GM18520 (cell line): ENCODE measurements at regions not wholly inside any gene's neighbourhood (a gene's known extent, or its start where the extent isn't known, plus 50 kb on each side); places are given as distances from the start of the nearest gene placed in this dataset.

Experiments used
- ATAC-seq: cut with Tn5 transposase; IDR thresholded peaks from one replicate; pipeline ENCODE4 v1.9.1; 2021; ENCODE audit not compliant: unreplicated experiment

DNA sequence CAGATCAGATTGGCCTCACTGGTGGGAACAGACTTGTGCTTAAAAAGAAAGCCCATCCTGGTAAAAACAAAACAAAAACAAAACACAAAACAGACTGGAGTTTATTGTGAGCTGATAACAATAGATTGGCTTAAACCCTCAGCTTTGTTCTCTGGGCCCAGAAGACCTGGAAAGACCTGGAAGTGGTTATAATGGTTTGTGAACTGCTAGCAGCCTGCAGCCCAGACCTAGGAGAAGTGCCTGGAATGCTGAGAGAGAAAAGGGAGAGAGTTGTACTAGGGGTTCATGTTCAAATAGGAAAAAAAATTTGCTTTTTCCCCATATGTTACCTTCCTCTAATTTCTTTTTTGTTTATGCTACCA lies 396.6 kb downstream of the DMAC1 start:
- no peak for ATAC-seq

DNA sequence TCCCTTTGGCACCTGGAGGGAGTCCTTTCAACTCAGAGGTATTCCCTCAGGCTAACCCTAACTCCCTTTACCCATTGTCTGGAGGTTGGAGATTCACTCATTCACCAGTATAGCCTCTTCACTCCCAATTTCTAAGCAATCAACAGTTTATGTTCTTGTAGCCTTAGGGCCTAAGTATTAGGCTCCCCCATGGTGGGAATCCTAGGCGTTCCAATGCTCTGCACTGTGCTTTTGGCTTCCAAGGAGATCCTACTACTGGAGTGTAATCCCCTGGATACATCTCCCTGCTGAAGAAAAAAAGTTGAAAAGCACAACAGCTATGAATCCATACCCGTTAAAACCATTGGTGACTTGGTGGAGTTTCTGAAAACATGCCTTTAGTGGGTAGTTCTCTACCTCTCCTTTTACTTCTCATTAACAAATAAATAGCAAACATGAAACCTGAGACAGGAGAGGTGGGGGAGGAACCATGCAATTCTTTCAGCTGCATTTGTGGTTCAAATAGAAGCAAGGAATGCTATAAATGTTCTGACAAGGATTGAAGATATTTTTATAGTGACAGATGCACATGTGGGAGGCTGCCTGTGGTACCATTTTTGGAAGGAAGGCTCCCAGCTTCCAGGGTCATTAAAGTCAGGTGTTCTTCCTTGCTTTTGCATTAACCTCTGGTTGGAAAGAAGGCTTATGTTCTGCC lies 397.1 kb downstream of the DMAC1 start:
- ATAC-seq: no peak

DNA sequence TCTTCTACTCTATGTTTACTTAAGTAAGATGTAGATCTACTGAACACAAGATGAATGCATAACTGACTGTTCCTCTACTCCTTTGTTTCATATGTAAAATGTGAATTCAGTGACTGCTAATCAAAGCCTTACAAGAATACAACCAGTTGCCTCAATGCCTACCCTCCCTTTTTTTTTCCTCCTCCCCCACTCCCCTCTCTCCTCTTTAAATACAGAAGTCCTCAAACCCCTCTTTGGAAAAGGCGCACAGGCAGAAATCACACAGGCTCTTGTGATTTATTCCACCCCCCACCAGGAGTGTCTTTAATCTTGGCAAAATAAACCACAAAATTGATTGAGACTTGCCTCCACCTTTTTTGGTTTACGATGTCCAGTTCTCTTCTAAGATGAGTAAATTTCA lies 398.5 kb downstream of the DMAC1 start:
- ATAC-seq: no peak

DNA sequence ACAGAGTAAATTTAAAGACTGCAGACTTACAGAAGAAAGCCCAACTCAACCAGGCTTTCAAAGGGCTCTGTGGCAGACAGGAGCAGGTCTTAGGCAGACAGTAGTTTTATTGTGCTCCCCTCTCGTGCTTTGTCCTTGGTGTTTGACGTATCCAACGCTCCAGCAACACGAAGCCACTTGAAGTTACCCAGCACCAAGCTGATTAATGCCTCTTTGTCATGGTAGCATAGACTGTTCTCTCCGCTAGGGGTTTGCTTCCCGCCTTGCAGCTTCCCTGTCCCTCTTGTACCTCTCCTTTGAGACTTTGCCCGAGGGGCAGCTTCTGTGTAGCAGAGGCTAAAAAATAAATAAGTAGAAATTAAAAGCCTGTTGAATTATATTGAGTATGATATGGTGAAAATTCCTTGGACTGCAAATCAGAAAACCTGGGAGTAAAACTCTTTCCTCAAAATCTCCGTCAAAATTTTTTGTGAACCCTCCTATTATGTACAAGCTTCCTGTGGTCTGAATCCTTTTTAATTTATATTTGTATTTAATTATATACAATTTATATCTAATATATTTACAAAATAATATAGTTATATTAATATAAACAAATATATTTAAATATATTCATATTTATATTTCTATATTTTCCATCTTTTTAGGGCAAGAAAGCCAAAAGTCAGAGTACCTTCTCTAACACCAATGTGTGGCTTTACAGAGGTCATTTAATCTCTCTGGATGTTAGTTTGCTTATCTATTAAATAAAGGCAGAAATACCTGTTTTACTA lies 405.4 kb downstream of the DMAC1 start:
- ATAC-seq: no peak

DNA sequence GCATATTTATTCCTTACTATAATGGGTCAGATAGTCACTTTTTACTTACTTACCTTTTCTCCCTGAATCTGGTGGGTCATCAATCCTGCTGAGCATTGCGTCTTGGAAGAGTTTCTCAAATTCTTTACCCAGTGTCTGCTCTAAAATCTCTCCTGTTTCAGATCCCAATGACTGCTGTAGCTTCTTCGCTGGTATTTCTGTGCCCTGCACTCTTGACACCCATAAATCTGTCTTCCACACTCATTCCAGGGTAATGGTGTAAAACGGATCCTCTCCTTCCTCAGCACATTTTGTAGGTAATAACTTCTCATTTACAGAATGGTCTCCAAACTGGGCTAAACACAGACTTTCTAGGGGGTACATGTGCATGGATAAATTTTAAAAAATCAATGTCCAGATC lies 407.4 kb downstream of the DMAC1 start:
- ATAC-seq: no peak

DNA sequence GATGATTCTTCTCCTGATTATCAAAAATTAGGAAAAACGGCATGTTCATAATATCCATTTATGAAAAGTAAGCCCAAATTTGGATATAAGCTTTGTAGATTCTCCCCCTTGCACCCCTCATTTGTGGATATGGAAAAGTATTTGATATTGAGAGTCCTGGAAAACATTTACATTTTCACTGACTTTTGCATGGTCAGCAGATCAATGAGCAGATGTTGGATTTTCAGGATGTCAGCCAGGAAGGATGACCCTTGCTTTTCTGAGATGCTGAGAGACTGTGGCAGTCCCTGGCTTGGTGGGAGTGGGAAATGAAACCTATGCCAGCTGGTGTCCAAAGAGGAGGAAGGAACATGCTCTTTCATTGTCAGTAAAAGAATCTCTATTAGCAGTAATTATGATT lies 410.8 kb downstream of the DMAC1 start:
- no peak for ATAC-seq

DNA sequence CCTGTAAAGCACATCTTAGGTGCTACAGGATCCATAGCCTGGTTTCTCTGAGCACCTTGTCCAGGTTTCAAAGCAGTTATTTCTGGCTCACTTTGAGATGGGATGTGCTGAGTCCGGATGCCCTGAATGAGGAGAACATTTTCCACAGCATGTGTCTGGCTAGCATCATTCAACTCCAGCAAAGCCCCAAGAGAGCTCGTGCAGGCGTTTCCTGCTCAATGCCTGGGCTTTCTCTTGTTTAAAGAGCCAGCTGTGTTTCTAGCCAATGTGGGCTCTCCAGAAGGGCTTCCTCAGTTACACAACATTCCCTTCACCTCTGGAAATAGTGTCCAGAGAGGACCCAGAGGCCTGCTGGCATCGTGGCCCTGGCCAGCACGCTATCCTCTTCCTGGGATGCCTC lies 411.7 kb downstream of the DMAC1 start:
- ATAC-seq: no peak

DNA sequence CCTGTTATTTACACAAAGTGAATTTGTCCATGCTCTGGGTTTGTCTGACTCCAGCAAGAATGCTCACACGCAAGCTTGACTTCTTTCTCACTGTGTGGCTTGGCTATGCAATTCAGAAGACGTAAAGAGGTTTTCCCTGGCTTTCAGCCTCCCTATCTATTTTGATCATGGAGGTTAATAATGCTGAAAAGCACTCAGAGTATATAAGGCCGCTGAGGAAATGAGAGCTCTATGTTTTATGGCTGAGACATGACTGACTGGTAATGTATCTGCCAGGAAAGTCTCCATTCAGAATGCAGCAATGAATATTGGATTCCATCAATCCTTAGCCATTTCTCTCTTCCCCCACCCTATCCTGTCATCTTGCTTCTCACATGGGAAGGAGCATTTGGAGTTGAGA lies 417.3 kb downstream of the DMAC1 start:
- no peak for ATAC-seq

DNA sequence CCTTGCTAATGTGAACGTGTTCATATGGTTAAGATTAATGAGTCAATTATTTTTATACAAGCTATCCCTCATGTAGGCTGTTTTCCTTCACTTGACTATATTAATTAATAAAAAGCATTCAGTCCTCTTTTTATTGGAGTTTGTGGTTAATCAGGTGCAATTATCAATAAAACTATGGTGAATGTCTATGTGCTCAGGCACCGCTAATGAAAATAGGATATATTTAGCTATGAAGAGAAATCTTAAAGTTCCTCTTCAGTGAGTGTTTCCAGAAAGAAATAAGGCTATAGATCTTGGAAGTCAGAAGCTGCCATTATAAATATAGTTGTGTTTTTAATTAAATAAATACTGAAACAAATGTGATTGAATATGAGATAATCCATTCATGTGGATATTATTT lies 422.1 kb downstream of the DMAC1 start:
- ATAC-seq: no peak

DNA sequence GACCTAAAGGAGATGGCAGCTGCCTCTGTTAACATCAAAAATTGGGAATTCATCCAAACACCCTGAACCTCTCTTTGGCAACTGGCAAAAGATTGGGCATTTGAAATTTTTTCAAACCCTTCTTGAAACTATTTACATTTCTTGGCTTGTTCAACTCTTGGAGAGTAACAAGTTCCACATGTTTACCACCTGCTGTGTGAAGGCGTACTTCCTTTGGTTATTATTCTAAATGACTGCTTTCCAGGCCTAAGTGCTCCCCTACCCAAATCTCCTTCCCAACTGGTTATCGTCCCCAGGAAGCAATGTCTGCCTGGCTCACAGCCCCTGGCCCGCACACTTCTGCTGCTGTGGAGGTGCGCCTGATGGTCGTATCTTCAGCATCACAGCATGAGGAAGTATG lies 422.7 kb downstream of the DMAC1 start:
- no peak for ATAC-seq

DNA sequence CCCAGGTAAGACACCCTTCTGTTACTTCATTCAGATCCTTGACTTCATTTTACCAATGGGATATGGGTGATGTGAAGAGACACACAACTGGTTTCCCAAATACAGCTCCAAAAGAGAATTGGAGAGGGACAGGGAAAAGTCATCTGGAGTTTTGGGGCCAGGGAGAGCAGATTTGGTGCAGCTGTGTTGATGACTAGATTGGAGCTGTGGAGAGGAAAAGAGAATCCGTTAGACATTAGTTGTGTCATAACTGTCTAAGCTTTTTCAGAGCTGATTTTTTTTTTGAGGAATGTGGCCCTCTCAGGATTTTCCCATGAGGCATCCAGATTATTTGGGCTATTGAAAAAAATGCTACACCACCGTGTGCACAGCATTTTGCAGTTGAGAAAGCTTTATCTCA lies 423.4 kb downstream of the DMAC1 start:
- no peak for ATAC-seq

DNA sequence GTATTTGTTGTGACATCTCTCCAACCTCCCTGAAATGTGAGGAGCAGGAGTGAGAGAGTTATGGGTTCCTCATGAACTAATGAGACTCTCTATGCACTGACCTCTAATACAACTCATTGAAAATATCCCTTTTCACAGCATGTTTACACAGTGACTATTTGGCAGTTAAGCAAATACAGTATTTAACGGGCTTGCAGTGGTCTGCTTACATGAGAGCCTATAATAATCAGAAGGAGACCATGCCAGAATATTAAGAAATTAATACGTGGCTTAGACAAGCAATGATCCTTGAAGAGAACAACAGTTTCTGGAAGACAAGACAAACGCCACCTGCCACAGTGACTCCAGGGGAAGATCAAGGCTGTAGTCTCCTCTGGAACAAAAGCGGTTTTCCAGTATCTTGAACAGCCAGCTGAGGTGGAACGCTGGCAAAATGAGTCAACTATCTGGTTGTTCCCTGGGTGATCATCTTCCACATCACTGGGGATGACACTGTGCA lies 424.5 kb downstream of the DMAC1 start:
- no peak for ATAC-seq

DNA sequence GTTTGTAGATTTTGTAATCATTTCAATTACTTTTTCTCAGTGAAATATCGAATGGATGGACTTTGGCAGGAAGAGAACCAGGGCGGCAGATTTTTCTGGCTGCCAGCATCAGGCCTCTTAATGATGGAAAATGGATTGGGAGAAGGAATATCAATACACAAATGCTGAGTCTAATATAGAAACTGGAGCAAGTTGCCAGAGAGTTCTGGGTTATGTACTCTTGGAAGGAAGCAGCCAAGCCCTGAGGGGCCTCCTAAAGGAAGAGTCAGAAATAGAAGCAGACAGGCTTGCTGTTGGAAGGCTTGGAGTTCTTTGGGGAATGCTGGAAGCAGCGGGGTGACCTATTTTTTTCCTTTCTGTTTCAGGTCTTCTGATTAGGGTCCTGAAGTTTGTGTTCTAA lies 428.6 kb downstream of the DMAC1 start:
- no peak for ATAC-seq

DNA sequence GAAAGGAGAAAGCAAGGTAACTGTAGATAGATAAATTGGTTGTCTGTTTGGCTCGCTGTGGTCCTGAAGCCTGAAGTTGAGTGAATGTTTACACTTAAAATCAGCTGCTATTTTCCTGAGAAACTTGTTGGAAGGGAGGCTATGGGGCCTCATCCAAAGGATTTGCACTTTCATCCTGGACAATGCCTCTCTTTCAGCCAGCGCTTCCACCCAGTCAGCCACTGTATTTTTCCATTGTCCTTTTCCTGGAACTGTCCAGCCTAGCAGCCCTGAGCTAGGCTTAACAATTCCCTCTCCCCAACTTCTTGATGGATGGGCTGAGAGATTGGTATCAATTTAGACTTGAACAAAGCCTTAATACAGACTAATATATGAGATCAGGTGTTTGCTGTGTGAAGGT lies 429.2 kb downstream of the DMAC1 start:
- no peak for ATAC-seq

DNA sequence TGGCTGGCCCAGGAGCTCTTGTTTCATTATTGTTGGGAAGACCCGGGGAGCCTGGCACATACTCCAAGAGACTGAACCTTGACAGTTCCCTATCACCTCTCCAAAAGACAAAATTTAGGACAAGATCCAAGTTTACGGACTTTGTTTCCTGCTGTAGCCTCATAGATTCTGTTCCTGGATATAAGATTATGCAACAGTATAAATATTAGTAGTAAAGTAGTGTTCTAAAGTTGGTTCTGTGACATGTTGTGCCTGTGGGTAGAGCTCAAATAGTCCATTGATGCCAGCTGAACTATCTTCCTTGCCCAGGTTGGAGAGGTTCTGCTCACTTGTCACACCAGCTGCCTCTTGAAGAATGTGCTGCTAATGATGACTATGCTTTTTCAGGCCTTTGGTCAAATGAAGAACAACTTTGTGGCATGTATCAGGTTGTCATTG lies 430.2 kb downstream of the DMAC1 start:
- ATAC-seq: no peak

DNA sequence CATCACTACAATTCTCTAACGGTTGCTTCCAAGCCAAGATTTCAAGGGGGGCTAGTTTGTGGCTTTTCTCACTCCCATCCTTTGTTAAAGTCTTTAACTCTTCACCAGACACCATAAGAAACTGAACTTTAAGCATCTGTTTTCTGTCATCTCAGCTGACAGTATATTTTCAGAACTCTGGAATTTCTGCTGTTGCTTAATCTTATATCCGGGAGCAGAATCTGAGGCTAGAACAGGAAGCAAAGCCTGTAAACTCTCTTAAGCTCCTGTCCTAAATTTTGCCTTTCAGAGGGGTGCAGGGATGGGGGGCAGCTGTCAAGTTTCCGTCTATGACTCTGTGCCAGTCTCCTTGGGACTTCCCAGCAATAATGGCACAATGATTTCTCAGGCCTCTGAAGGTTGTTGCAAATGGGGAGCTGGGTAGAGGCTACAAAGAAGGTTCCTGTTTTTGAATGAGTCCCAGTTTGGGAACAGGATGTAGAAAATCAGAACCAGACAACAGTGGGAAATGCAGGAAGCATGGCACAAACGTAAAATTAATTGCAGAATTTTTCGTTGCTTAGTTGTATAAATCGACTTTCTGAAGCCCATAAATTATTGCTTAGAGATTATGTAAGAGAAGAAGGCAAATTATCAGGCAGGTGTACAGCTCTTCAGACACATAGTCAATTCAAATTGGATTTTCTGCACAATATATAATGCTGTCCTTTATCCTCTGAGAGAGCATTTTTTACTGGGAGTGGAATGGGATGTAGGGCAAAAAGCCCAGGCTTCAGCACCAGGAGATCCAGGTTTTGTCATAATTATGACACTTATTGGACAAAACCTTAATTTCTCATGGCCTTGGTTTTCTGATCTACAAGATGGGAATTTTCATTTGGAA lies 430.9 kb downstream of the DMAC1 start:
- ATAC-seq: no peak

DNA sequence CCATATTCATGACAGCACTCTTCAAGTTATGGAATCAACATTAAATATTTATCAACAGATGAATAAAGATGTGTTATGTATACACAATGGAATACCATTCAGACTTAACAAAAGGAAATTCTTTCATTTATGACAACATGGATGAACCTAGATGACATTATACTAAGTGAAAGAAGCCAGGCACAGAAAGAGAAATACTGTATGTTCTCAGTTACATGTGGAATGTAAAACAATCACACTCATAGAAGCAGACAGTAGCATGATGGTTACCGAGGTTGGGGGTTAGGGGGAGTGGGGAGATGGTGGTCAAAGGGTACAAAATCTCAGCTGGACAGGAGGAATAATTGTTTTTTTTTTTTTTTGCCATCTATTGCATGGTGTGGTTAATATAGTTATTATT lies 431.9 kb downstream of the DMAC1 start:
- no peak for ATAC-seq

DNA sequence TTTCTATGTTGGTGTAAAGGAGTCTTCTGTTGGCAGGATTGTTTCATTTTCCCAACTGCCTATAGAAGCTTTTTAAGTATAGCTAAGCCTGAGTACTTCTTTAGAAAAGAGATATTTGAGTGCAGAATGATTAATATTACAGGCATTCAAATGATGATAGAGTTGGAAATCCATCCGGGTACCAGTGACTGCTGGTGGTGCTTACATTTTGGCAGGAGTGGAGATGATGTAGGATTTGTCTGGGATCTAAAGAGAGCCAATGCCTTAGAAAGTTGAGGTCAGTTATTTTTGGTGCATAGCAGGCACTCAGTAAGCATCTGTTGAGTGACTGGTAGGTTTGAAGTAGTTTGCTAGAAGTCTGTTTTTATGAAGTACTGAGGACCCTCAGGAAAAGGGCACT lies 433.5 kb downstream of the DMAC1 start:
- ATAC-seq: no peak

DNA sequence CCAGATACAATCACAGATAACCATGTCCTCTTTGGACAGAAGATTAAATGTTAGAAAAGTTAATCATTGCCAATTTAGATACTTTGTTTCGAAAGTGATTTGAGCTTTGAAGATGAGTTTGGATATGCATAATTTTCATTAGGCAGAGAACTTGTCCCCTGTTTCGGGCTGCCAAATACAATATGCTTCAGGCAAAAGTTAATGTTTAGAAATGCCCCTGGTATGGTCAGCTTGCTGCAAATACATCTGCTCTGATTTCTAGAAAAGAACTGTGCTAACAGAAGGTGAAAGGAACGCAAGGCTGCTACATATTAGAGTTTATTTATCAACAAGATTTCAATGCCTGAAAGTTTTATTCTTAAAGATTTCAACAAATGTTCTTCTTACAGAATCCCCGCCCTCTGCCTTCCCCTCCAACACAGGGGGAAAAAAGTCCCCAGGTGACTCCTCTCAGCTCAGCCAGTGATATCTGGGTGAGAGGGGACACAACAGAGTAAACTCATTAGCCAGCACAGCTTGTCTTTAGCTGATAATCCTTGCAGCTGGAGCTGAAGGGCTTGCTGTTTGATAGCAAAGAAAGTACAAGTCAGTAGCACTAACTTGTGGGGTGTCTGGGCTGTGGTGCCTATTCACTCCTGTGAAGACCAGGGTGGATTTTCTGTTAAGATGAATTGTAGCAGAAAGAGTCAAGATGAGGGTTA lies 435.7 kb downstream of the DMAC1 start:
- ATAC-seq: no peak

DNA sequence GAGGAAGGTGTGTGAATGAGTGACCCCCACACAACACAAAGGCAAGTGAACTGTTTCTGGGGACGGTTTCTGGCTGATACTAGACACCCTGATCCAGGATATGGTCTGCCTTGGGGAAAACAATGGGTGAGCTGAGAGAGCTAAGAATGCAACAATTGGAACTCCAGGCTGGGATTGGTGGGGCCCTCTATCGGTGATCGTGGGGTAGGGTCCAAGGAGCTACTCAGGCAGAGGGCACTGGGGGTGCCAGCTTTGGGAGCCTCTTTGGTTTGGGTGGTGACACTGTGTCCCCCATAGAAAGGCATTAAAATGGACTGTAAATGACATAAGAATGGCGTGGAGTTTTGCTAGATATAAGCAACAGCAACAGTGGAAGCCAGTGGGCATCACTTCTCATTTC lies 439.1 kb downstream of the DMAC1 start:
- ATAC-seq: no peak

DNA sequence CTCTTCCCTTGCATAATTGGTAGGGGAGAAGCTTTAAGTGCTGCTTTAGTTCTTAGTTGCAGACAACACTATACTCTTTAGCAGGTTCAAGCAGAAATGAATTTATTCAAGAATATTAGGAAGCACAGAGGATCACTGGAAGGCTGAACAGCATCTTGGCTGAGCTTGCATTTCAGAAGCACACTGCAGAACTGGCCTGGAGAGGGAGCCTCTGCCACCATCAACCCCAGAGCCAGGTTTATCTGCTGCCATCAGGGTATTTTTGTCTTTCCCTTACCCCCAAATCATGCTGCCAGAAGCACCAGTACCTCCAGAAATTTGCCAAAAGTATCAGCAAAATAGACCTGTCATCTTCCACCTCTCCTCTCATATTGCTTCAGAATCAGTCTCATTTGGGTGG lies 440.7 kb downstream of the DMAC1 start:
- ATAC-seq: no peak
